OCI-LY7 (cell line): ENCODE measurements at regions not wholly inside any gene's neighbourhood (a gene's known extent, or its start where the extent isn't known, plus 50 kb on each side); places are given as distances from the start of the nearest gene placed in this dataset.

ENCODE experiments used
- BruUV-seq: library from RNA; stranded (reverse); fragments of 400-500 nt; replicated peaks from 2 replicates; lab custom pipeline; 2021; lab: Mats Ljungman, UMichigan
- CTCF ChIA-PET: fragments of 300-600 bp; sonication (Branson Sonifier 250); formaldehyde crosslinking; loops from one replicate; lab custom pipeline; 2022; ENCODE audit warnings: antibody characterized with exemption; ENCODE audit not compliant: unreplicated experiment; lab: Charles Lee
- POLR2A ChIA-PET: fragments of 300-600 bp; sonication (Branson Sonifier 250); formaldehyde crosslinking; loops from one replicate; lab custom pipeline; 2022; ENCODE audit warnings: antibody characterized with exemption; lab: Charles Lee
- DNase-seq: peaks from one replicate; pipeline ENCODE4 v3.0.0-alpha.2; 2015; ENCODE audit warnings: low spot score
- H2AFZ ChIP-seq: fragments of 200-600 bp; sonication (generic), shearing (Covaris generic); 2 replicates; pipeline ENCODE4 v1.6.1; 2014; ENCODE audit warnings: mild to moderate bottlenecking, antibody characterized with exemption, low read length, moderate library complexity
- H3K27ac ChIP-seq: fragments of 200-600 bp; sonication (generic); 2 replicates; pipeline ENCODE4 v1.5.1; 2014; ENCODE audit warnings: mixed run types, low read depth, mild to moderate bottlenecking, moderate library complexity, low read length, inconsistent platforms; ENCODE audit not compliant: poor library complexity, severe bottlenecking
- H3K36me3 ChIP-seq: fragments of 200-600 bp; sonication (generic); 2 replicates; pipeline ENCODE4 v1.6.1; 2014; ENCODE audit warnings: mild to moderate bottlenecking, antibody characterized with exemption, low read length, moderate library complexity, mixed read lengths; ENCODE audit not compliant: insufficient read depth
- H3K4me1 ChIP-seq: fragments of 200-600 bp; sonication (generic); 2 replicates; pipeline ENCODE4 v1.5.1; 2014; ENCODE audit warnings: mild to moderate bottlenecking, low read length; ENCODE audit not compliant: insufficient read depth, poor library complexity, severe bottlenecking
- H3K4me2 ChIP-seq: fragments of 200-600 bp; sonication (generic); 2 replicates; pipeline ENCODE4 v1.6.1; 2014; ENCODE audit warnings: mild to moderate bottlenecking, low read length
- H3K4me3 ChIP-seq: fragments of 200-600 bp; sonication (generic); 2 replicates; pipeline ENCODE4 v1.5.1; 2014; ENCODE audit warnings: mild to moderate bottlenecking, low read depth, low read length; ENCODE audit not compliant: poor library complexity, severe bottlenecking
- H3K79me2 ChIP-seq: fragments of 200-600 bp; sonication (generic); 2 replicates; pipeline ENCODE4 v1.6.1; 2016; ENCODE audit warnings: low read depth, mild to moderate bottlenecking, low read length, moderate library complexity, mixed read lengths; ENCODE audit not compliant: insufficient read depth
- H3K9me2 ChIP-seq: fragments of 200-600 bp; sonication (generic); 2 replicates; pipeline ENCODE4 v1.6.1; 2016; ENCODE audit warnings: mild to moderate bottlenecking, low read length, mixed read lengths; ENCODE audit not compliant: insufficient read depth
- H3K9me3 ChIP-seq: fragments of 200-600 bp; sonication (generic); 2 replicates; pipeline ENCODE4 v1.6.1; 2014; ENCODE audit warnings: mild to moderate bottlenecking, mixed run types, low read length, mixed read lengths
- H4K20me1 ChIP-seq: fragments of 200-600 bp; sonication (generic); 2 replicates; pipeline ENCODE4 v1.6.1; 2014; ENCODE audit warnings: mild to moderate bottlenecking, antibody characterized with exemption, low read length, moderate library complexity, mixed read lengths; ENCODE audit not compliant: insufficient read depth
- EZH2phosphoT487 ChIP-seq: fragments of 200-600 bp; sonication (generic); IDR thresholded peaks from 2 replicates; pipeline ENCODE4 v1.6.1; 2018; ENCODE audit warnings: low read depth, borderline replicate concordance, mild to moderate bottlenecking, mixed run types, antibody characterized with exemption, low read length, moderate library complexity, mixed read lengths
- intact Hi-C: fragments of 100-400 bp; cut with micrococcal nuclease; formaldehyde crosslinking; loops from one replicate; pipeline ENCODE4 v1.10.0; 2022; ENCODE audit not compliant: unreplicated experiment
- TF ChIP-seq, protein P1 (sequence below): fragments of 200-600 bp; sonication (generic); conservative IDR thresholded peaks from 2 replicates; pipeline ENCODE4 v1.5.1; 2014; ENCODE audit warnings: mild to moderate bottlenecking, antibody characterized with exemption, low read length, moderate library complexity, mixed read lengths

DNA sequence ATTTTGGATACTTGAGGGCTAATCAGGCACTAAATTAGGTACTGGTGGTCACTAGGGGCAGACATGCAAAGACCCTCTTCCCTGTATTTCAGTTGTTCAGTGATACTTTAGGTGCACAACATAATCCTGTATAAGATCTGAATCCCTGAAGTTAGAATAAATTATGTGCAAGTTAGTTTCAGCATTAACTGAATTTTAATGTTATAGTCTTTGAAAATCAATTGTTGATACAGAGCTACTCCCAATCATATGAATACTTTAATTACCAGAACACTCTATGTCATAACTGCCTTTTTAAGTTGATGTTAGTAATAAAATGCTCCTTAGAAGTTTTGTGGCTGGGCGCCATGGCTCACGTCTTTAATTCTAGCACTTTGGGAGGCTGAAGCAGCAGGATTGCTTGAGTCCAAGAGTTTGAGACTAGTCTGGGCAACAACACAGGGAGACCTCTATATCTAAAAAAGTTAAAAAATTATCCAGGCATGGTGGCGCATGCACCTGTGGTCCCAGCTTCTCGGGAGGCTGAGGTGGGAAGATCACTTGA lies 87.1 kb upstream of the SKAP2 start:
- BruUV-seq: no TSS peak
- H3K9me3 ChIP-seq: no peaks in the 10 kb centered on the region
- no peak overlapping the region for H3K27ac ChIP-seq
- H3K4me2 ChIP-seq: no peak overlapping the region
- no peak overlapping the region for H2AFZ ChIP-seq
- TF ChIP-seq EZH2phosphoT487: no peak
- TF ChIP-seq, protein P1, sequence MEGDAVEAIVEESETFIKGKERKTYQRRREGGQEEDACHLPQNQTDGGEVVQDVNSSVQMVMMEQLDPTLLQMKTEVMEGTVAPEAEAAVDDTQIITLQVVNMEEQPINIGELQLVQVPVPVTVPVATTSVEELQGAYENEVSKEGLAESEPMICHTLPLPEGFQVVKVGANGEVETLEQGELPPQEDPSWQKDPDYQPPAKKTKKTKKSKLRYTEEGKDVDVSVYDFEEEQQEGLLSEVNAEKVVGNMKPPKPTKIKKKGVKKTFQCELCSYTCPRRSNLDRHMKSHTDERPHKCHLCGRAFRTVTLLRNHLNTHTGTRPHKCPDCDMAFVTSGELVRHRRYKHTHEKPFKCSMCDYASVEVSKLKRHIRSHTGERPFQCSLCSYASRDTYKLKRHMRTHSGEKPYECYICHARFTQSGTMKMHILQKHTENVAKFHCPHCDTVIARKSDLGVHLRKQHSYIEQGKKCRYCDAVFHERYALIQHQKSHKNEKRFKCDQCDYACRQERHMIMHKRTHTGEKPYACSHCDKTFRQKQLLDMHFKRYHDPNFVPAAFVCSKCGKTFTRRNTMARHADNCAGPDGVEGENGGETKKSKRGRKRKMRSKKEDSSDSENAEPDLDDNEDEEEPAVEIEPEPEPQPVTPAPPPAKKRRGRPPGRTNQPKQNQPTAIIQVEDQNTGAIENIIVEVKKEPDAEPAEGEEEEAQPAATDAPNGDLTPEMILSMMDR: no peak
- H3K9me2 ChIP-seq: no peaks in the 10 kb centered on the region
- H3K4me3 ChIP-seq: no peak overlapping the region
- no peaks in the 10 kb centered on the region for H3K79me2 ChIP-seq
- DNase-seq: no peak
- no peaks in the 10 kb centered on the region for H3K4me1 ChIP-seq
- H3K36me3 ChIP-seq: no peaks in the 10 kb centered on the region
- no peaks in the 10 kb centered on the region for H4K20me1 ChIP-seq
- POLR2A ChIA-PET: interaction anchor here (0.8 kb wide), 1 partner anchor 9 kb away, joined by 3 read pairs; no protein-coding TSS in a partner anchor
- intact Hi-C loops: no loop called here
- CTCF ChIA-PET: no interaction called here

- H3K4me3 ChIP-seq: no peak overlapping the region
- no TSS peak for BruUV-seq
- H4K20me1 ChIP-seq: no peaks in the 10 kb centered on the region
- H3K9me2 ChIP-seq: no peaks in the 10 kb centered on the region
- no peaks in the 10 kb centered on the region for H3K36me3 ChIP-seq
- H3K9me3 ChIP-seq: no peaks in the 10 kb centered on the region
- no peak for DNase-seq
- ChIA-PET POLR2A (interaction anchor here (0.7 to 1.3 kb wide), 2 partner anchors 13 to 153 kb away, joined by 3 read pairs; no protein-coding TSS in a partner anchor), CTCF (no interaction called here)
- H3K4me1 ChIP-seq: no peaks in the 10 kb centered on the region
- no peak overlapping the region for H3K27ac ChIP-seq
- intact Hi-C loops: no loop called here
- no peak overlapping the region for H3K4me2 ChIP-seq
- no peak overlapping the region for H2AFZ ChIP-seq
- H3K79me2 ChIP-seq: no peaks in the 10 kb centered on the region
- TF ChIP-seq EZH2phosphoT487: no peak
- TF ChIP-seq, protein P1: no peak
These were observed 86.5 kb upstream of the SKAP2 start for GRCh38 chr7:26950889-26951288.

DNA sequence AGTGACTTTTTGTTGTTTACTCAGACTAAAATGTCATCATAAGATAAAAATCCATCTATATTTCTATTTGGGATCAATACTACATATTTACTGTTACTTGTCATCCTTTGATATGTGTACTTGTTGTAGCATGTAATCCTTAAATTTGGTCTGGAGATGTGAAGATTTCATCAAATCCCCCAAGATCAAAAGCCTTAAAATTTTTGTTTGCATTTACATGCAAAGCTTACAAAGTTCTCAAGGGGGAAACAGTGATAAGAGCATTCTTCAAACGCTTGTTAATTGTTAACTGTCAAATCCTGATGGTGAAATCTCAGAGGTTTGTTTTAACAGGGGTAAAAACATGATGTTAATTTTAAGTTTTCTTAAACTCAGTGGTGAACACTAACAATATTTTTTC lies 84.9 kb upstream of the SKAP2 start:
- no peaks in the 10 kb centered on the region for H4K20me1 ChIP-seq
- no TSS peak for BruUV-seq
- no peak overlapping the region for H3K4me3 ChIP-seq
- DNase-seq: no peak
- ChIA-PET CTCF (no interaction called here), POLR2A (interaction anchor here (0.7 to 0.9 kb wide), 2 partner anchors 14 to 28 kb away, joined by 3 read pairs; no protein-coding TSS in a partner anchor)
- no peaks in the 10 kb centered on the region for H3K4me1 ChIP-seq
- no peak overlapping the region for H3K4me2 ChIP-seq
- TF ChIP-seq, protein P1: no peak
- no peak for TF ChIP-seq EZH2phosphoT487
- H3K79me2 ChIP-seq: no peaks in the 10 kb centered on the region
- H2AFZ ChIP-seq: no peak overlapping the region
- no peaks in the 10 kb centered on the region for H3K36me3 ChIP-seq
- H3K27ac ChIP-seq: no peak overlapping the region
- no peaks in the 10 kb centered on the region for H3K9me2 ChIP-seq
- intact Hi-C loops: no loop called here
- H3K9me3 ChIP-seq: no peaks in the 10 kb centered on the region
